HCT116 (cell line): ENCODE measurements at regions not wholly inside any gene's neighbourhood (a gene's known extent, or its start where the extent isn't known, plus 50 kb on each side); places are given as distances from the start of the nearest gene placed in this dataset.

ENCODE experiments used
- ATAC-seq: fragments of 200-7000 bp; cut with Tn5 transposase; 2 replicates; pipeline ENCODE4 v1.9.1; 2020; ENCODE audit warnings: mild to moderate bottlenecking, moderate library complexity
- BruUV-seq: library from RNA; stranded (reverse); fragments of 400-500 nt; replicated peaks from 2 replicates; lab custom pipeline; 2021; lab: Mats Ljungman, UMichigan
- CTCF ChIA-PET: fragments of 300-600 bp; sonication (Branson Sonifier 250); formaldehyde crosslinking; loops from one replicate; lab custom pipeline; 2021; ENCODE audit warnings: antibody characterized with exemption; lab: Charles Lee
- POLR2A ChIA-PET: fragments of 300-600, 350-600 bp; sonication (Branson Sonifier 250); formaldehyde crosslinking; loops from one replicate; lab custom pipeline; 2021; ENCODE audit warnings: antibody characterized with exemption; lab: Charles Lee
- RAD21 ChIA-PET, 2 experiments: fragments of 300-600 bp; sonication (Branson Sonifier 250); formaldehyde crosslinking; loops; one replicate each; lab custom pipeline; 2023; ENCODE audit warnings: low total read pairs in 2 of 2; ENCODE audit not compliant: uncharacterized antibody in 2 of 2, unreplicated experiment in 2 of 2, low non-redundant PET in 1 of 2; lab: Charles Lee
- DNase-seq: peaks from one replicate; pipeline ENCODE4 v3.0.0-alpha.2; 2010; ENCODE audit warnings: low read depth, low spot score
- H2AFZ ChIP-seq: fragments of 200-600 bp; shearing (Covaris generic), sonication (generic); 2 replicates; pipeline ENCODE4 v1.6.1; 2017; ENCODE audit warnings: low read depth, mixed run types, mixed read lengths, antibody characterized with exemption, low read length; ENCODE audit not compliant: poor library complexity, severe bottlenecking
- H3K27ac ChIP-seq: 2 replicates; pipeline ENCODE4 v1.5.1; 2012; ENCODE audit warnings: low read depth, low read length
- H3K27me3 ChIP-seq: fragments of 200-600 bp; sonication (generic); 2 replicates; pipeline ENCODE4 v1.6.1; 2016; ENCODE audit warnings: mixed run types, low read length, mixed read lengths; ENCODE audit not compliant: insufficient read depth
- H3K36me3 ChIP-seq, 2 experiments: fragments of 200-500 bp in 1 of 2; fragments of 200-600 bp in 1 of 2; sonication (Bioruptor generic) in 1 of 2; sonication (generic) in 1 of 2; 2 replicates each; pipeline versions ENCODE4 v1.5.1 to v1.6.1; 2014 to 2016; ENCODE audit warnings: low read length in 2 of 2, inconsistent platforms in 1 of 2, mixed read lengths in 1 of 2, mixed run types in 1 of 2; ENCODE audit not compliant: insufficient read depth in 2 of 2, control insufficient read depth in 1 of 2
- H3K4me1 ChIP-seq, 2 experiments: fragments of 200-600 bp in 1 of 2; sonication (generic) in 1 of 2; 2 replicates each; pipeline versions ENCODE4 v1.5.1 to v1.6.1; 2012 to 2017; ENCODE audit warnings: low read length in 2 of 2, inconsistent platforms in 1 of 2, mild to moderate bottlenecking in 1 of 2, mixed read lengths in 1 of 2, mixed run types in 1 of 2, moderate library complexity in 1 of 2; ENCODE audit not compliant: insufficient read depth in 2 of 2, control insufficient read depth in 1 of 2
- H3K4me2 ChIP-seq: fragments of 200-600 bp; sonication (generic); 2 replicates; pipeline ENCODE4 v1.6.1; 2017; ENCODE audit warnings: mixed run types, low read length, mixed read lengths
- H3K4me3 ChIP-seq, 2 experiments: fragments of 200-600 bp in 1 of 2; sonication (generic) in 1 of 2; replicated peaks in 1 of 2; 2 replicates each; pipeline ENCODE4 v1.5.1; 2011 to 2016; ENCODE audit warnings: low read length in 2 of 2, control low read depth in 1 of 2, low read depth in 1 of 2, mild to moderate bottlenecking in 1 of 2, mixed read lengths in 1 of 2, mixed run types in 1 of 2
- H3K79me2 ChIP-seq: fragments of 200-600 bp; sonication (generic); 2 replicates; pipeline ENCODE4 v1.6.1; 2017; ENCODE audit warnings: mild to moderate bottlenecking, mixed run types, low read length, moderate library complexity, mixed read lengths; ENCODE audit not compliant: insufficient read depth
- H3K9ac ChIP-seq: fragments of 200-600 bp; sonication (generic); 2 replicates; pipeline ENCODE4 v1.6.1; 2016; ENCODE audit warnings: low read length, mixed read lengths
- H3K9me2 ChIP-seq: fragments of 200-600 bp; sonication (generic), shearing (Covaris generic); 2 replicates; pipeline ENCODE4 v1.6.1; 2017; ENCODE audit warnings: mixed run types, mild to moderate bottlenecking, moderate library complexity; ENCODE audit not compliant: insufficient read depth
- H3K9me3 ChIP-seq, 2 experiments: fragments of 200-500 bp in 1 of 2; fragments of 200-600 bp in 1 of 2; sonication (Bioruptor generic) in 1 of 2; sonication (generic) in 1 of 2; 2 replicates each; pipeline ENCODE4 v1.6.1; 2014 to 2017; ENCODE audit warnings: low read length in 2 of 2, mixed read lengths in 2 of 2, inconsistent platforms in 1 of 2, low read depth in 1 of 2, mild to moderate bottlenecking in 1 of 2, mixed run types in 1 of 2, moderate library complexity in 1 of 2; ENCODE audit not compliant: control insufficient read depth in 1 of 2, insufficient read depth in 1 of 2
- H4K20me1 ChIP-seq: fragments of 200-600 bp; sonication (generic), shearing (Covaris generic); 2 replicates; pipeline ENCODE4 v1.6.1; 2017; ENCODE audit warnings: mixed run types, mild to moderate bottlenecking, moderate library complexity; ENCODE audit not compliant: insufficient read depth
- CBX3 ChIP-seq: IDR thresholded peaks from 2 replicates; pipeline ENCODE4 v1.6.1; 2012; ENCODE audit warnings: low read depth
- CEBPB ChIP-seq: IDR thresholded peaks from 2 replicates; pipeline ENCODE4 v1.6.1; 2012; ENCODE audit warnings: low read depth
- EGR1 ChIP-seq: IDR thresholded peaks from 2 replicates; pipeline ENCODE4 v1.6.1; 2012; ENCODE audit warnings: low read depth
- EZH2 ChIP-seq: fragments of 200-600 bp; sonication (generic); IDR thresholded peaks from 2 replicates; pipeline ENCODE4 v1.6.1; 2017; ENCODE audit warnings: antibody characterized with exemption, mixed run types
- EZH2phosphoT487 ChIP-seq: fragments of 200-600 bp; IDR thresholded peaks from 2 replicates; pipeline ENCODE4 v1.6.1; 2018; ENCODE audit warnings: antibody characterized with exemption, borderline replicate concordance
- JUND ChIP-seq: IDR thresholded peaks from 2 replicates; pipeline ENCODE4 v1.6.1; 2012
- MAX ChIP-seq: IDR thresholded peaks from 2 replicates; pipeline ENCODE4 v1.6.1; 2012
- POLR2A ChIP-seq: IDR thresholded peaks from 2 replicates; pipeline ENCODE4 v1.7.0; 2011; ENCODE audit warnings: borderline replicate concordance; ENCODE audit not compliant: insufficient read depth, insufficient read length; ENCODE audit errors: extremely low read depth
- POLR2AphosphoS5 ChIP-seq: IDR thresholded peaks from 2 replicates; pipeline ENCODE4 v1.6.1; 2011; ENCODE audit warnings: mild to moderate bottlenecking, low read depth, low read length, moderate library complexity
- RAD21 ChIP-seq: IDR thresholded peaks from 2 replicates; pipeline ENCODE4 v1.6.1; 2012; ENCODE audit warnings: low read depth, mild to moderate bottlenecking
- REST ChIP-seq: IDR thresholded peaks from 2 replicates; pipeline ENCODE4 v1.6.1; 2012; ENCODE audit warnings: low read depth
- SIN3A ChIP-seq: IDR thresholded peaks from 2 replicates; pipeline ENCODE4 v1.6.1; 2012; ENCODE audit warnings: low read depth
- SP1 ChIP-seq: IDR thresholded peaks from 2 replicates; pipeline ENCODE4 v1.6.1; 2012; ENCODE audit warnings: low read depth
- SRF ChIP-seq: IDR thresholded peaks from 2 replicates; pipeline ENCODE4 v1.6.1; 2012; ENCODE audit warnings: low read depth
- TCF7L2 ChIP-seq: IDR thresholded peaks from 2 replicates; pipeline ENCODE4 v1.7.0; 2011; ENCODE audit warnings: borderline replicate concordance, inconsistent platforms; ENCODE audit not compliant: insufficient read depth, insufficient read length; ENCODE audit errors: extremely low read depth
- ZBTB33 ChIP-seq: IDR thresholded peaks from 2 replicates; pipeline ENCODE4 v1.6.1; 2011; ENCODE audit warnings: mild to moderate bottlenecking, low read length, moderate library complexity; ENCODE audit not compliant: insufficient replicate concordance; ENCODE audit errors: extremely low read depth
- intact Hi-C: fragments of 100-400 bp; cut with micrococcal nuclease; formaldehyde crosslinking; loops from 2 replicates; pipeline ENCODE4 v1.10.0; 2022

GRCh38 chr2:125073440-125073839 is 1048.4 kb downstream of the CNTNAP5 start:
- intact Hi-C loops = no loop called here

More at GRCh38 chr2:125073440-125073839, 1048.4 kb downstream of the CNTNAP5 start:
- Histone ChIP-seq H3K27me3 (no peaks in the 10 kb centered on the region), H3K36me3 (no peaks in the 10 kb centered on the region), H3K4me1 (no peaks in the 10 kb centered on the region), H3K9me3 (peaks cover 2 to 10% of the 10 kb centered on the region in 2 experiments; a peak in 2 of 4 replicates), H3K4me3 (no peak overlapping the region), H4K20me1 (no peaks in the 10 kb centered on the region)
- CTCF ChIA-PET = no interaction called here
- TF ChIP-seq POLR2A (no peak), EGR1 (no peak), SRF (no peak), REST (no peak), MAX (no peak), RAD21 (no peak), CBX3 (no peak), EZH2phosphoT487 (no peak), ZBTB33 (no peak), JUND (no peak), EZH2 (no peak), TCF7L2 (no peak), POLR2AphosphoS5 (no peak), CEBPB (no peak), SP1 (no peak), SIN3A (no peak)
- TF ChIP-seq, all 23 proteins: peak for 0
- ATAC-seq (no peak), DNase-seq (no peak)
- no TSS peak for BruUV-seq
- Histone ChIP-seq H3K9me2 (no peaks in the 10 kb centered on the region), H2AFZ (no peak overlapping the region), H3K9ac (no peak overlapping the region), H3K79me2 (no peaks in the 10 kb centered on the region), H3K27ac (no peak overlapping the region), H3K4me2 (no peak overlapping the region)
- ChIA-PET POLR2A (no interaction called here), RAD21 (no interaction called here)
